ENCODE measurements at regions not wholly inside any gene's neighbourhood (a gene's known extent, or its start where the extent isn't known, plus 50 kb on each side); places are given as distances from the start of the nearest gene placed in this dataset.

DNA sequence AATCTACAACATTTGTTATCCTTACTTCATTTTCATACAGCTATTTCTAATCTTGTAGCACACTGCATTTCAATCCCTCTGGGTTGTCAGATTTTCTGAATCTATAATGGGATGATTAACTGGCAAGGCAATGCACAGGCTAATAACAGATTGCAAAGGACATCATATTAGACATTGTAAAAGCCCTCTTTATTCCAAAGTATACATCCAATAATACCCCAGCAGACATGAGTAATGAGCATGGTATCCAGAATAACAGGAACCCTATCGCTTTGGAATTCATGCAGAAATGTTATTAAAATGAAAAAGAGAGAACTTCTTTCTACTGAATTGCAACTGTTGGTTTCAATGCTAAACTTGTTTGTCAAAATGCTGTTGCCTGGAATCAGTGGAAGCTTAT, 122.9 kb downstream of the C4orf33 start:
- TF ChIP-seq RAD21 (IDR thresholded peaks at IDR 0.05; ENCODE audit: low read length) (no peak), FOS (IDR thresholded peaks at IDR 0.05; ENCODE audit: low read depth, low read length) (no peak), RFX5 (IDR thresholded peaks at IDR 0.05; ENCODE audit: low read depth, low read length) (no peak)
- TF ChIP-seq, protein P1, sequence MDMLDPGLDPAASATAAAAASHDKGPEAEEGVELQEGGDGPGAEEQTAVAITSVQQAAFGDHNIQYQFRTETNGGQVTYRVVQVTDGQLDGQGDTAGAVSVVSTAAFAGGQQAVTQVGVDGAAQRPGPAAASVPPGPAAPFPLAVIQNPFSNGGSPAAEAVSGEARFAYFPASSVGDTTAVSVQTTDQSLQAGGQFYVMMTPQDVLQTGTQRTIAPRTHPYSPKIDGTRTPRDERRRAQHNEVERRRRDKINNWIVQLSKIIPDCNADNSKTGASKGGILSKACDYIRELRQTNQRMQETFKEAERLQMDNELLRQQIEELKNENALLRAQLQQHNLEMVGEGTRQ (IDR thresholded peaks at IDR 0.05; ENCODE audit: low read depth, low read length) = no peak
- Histone ChIP-seq H3K4me1 (ENCODE audit: control insufficient read depth, insufficient read depth, low read length) (no peaks in the 10 kb centered on the region), H3K79me1 (ENCODE audit: low read depth in 1 of 2, low read length in 2 of 2) (no peaks in the 10 kb centered on the region), H4K5ac (ENCODE audit: low read depth, low read length) (no peak overlapping the region), H4K20me1 (ENCODE audit: insufficient read depth, low read length) (no peaks in the 10 kb centered on the region), H3K9me3 (ENCODE audit: control insufficient read depth, insufficient read depth, low read length) (no peaks in the 10 kb centered on the region), H2AFZ (replicated peaks; ENCODE audit: low read length, poor library complexity) (no peak overlapping the region), H3K9ac (ENCODE audit: low read depth, low read length) (no peak overlapping the region), H3K4me3 (ENCODE audit: insufficient read depth, low read depth, low read length) (no peak overlapping the region), H3K27me3 (ENCODE audit: control insufficient read depth, insufficient read depth, low read length) (no peaks in the 10 kb centered on the region), H3K27ac (ENCODE audit: insufficient read depth, low read length) (no peak overlapping the region), H2BK5ac (ENCODE audit: low read depth, low read length, poor library complexity, severe bottlenecking) (no peak overlapping the region), H3K9me1 (ENCODE audit: insufficient read depth, low read length) (no peaks in the 10 kb centered on the region), H4K8ac (ENCODE audit: low read depth in 2 of 2, low read length in 2 of 2) (no peak overlapping the region), H2AK5ac (ENCODE audit: low read depth, low read length) (no peak overlapping the region), H2BK15ac (ENCODE audit: low read depth, low read length) (no peak overlapping the region), H3K23ac (ENCODE audit: low read depth, low read length) (no peak overlapping the region), H3K36me3 (ENCODE audit: control insufficient read depth, insufficient read depth, low read length) (no peaks in the 10 kb centered on the region), H2BK120ac (ENCODE audit: low read depth, low read length) (no peak overlapping the region), H3K4ac (ENCODE audit: low read depth, low read length) (no peak overlapping the region), H3K4me2 (ENCODE audit: low read depth, low read length) (no peak overlapping the region), H2AK9ac (replicated peaks; ENCODE audit: low read depth, low read length, poor library complexity) (no peak overlapping the region), H3K56ac (ENCODE audit: extremely low read depth, insufficient read depth, low read length) (no peak overlapping the region), H3K18ac (ENCODE audit: low read depth, low read length) (no peak overlapping the region), H2BK20ac (ENCODE audit: low read depth, low read length) (no peak overlapping the region), H4K91ac (ENCODE audit: insufficient read depth, low read depth, low read length) (no peak overlapping the region), H3K14ac (replicated peaks; ENCODE audit: low read depth, low read length) (no peak overlapping the region)
- DNase-seq = peak; percentile 1
- CTCF ChIA-PET = no interaction called here
- intact Hi-C loops (cut with micrococcal nuclease) = no loop called here
- dilution Hi-C loops (cut with HindIII; ENCODE audit: low sequenced_read_pairs, unreplicated experiment) = no loop called here
- no TSS peak for BruUV-seq (replicated peaks)
- POLR2A ChIA-PET (ENCODE audit: unreplicated experiment) = no interaction called here
- no CpG with 5 or more reads among the region's 1 CpG for WGBS, 2 experiments (ENCODE audit: extremely low coverage in 2 of 2, insufficient read length in 1 of 2)
- in situ Hi-C loops (cut with MboI; ENCODE audit: low sequenced_read_pairs) = no loop called here
- no peak for ATAC-seq (ENCODE audit: low read depth)

All from IMR-90 (cell line).